Endometrium (tissue), 2 donors: ENCODE measurements at regions not wholly inside any gene's neighbourhood (a gene's known extent, or its start where the extent isn't known, plus 50 kb on each side); places are given as distances from the start of the nearest gene placed in this dataset.

Experiments
- FAIRE-seq: peaks from 2 replicates; lab custom pipeline; 2012; peaks lifted over from hg19 to GRCh38; lab: Jason Lieb, UNC
- donor health status: control.
- donor health status: control.

- FAIRE-seq: no peak
Observed at GRCh38 chr4:138078751-138079520, 163.2 kb downstream of the SLC7A11 start.

GRCh38 chr4:138078253-138078652 is 163.9 kb downstream of the SLC7A11 start:
- FAIRE-seq: no peak

GRCh38 chr4:138076561-138076960 is 165.6 kb downstream of the SLC7A11 start:
- no peak for FAIRE-seq

- no peak for FAIRE-seq
Observed at GRCh38 chr4:138070816-138071215, 171.3 kb downstream of the SLC7A11 start.

- FAIRE-seq: no peak
Observed at GRCh38 chr4:138063581-138063980, 178.6 kb downstream of the SLC7A11 start.

GRCh38 chr4:138062929-138063328 is 179.2 kb downstream of the SLC7A11 start:
- no peak for FAIRE-seq

GRCh38 chr4:138056541-138056940 is 185.6 kb downstream of the SLC7A11 start:
- FAIRE-seq: no peak

- FAIRE-seq: no peak
Observed at GRCh38 chr4:138055890-138056289, 186.3 kb downstream of the SLC7A11 start.

GRCh38 chr4:138053641-138054301 is 188.4 kb downstream of the SLC7A11 start:
- no peak for FAIRE-seq

GRCh38 chr4:138052806-138053632 is 189.1 kb downstream of the SLC7A11 start:
- FAIRE-seq: no peak

- FAIRE-seq: no peak
Observed at GRCh38 chr4:138051157-138051556, 191.0 kb downstream of the SLC7A11 start.

GRCh38 chr4:138050601-138051000 is 191.5 kb downstream of the SLC7A11 start:
- FAIRE-seq: no peak

- FAIRE-seq: no peak
Observed at GRCh38 chr4:138049355-138049754, 192.8 kb downstream of the SLC7A11 start.

GRCh38 chr4:138047290-138047689 is 194.9 kb downstream of the SLC7A11 start:
- FAIRE-seq: no peak

- no peak for FAIRE-seq
Observed at GRCh38 chr4:138045036-138045435, 197.1 kb downstream of the SLC7A11 start.

GRCh38 chr4:138039010-138039409 is 203.1 kb downstream of the SLC7A11 start:
- no peak for FAIRE-seq

- FAIRE-seq: no peak
Observed at GRCh38 chr4:138037696-138038095, 204.5 kb downstream of the SLC7A11 start.

- no peak for FAIRE-seq
Observed at GRCh38 chr4:138035781-138036258, 206.3 kb downstream of the SLC7A11 start.

GRCh38 chr4:138034871-138035270 is 207.3 kb downstream of the SLC7A11 start:
- no peak for FAIRE-seq

GRCh38 chr4:138032222-138032621 is 209.9 kb downstream of the SLC7A11 start:
- FAIRE-seq: no peak

- FAIRE-seq: no peak
Observed at GRCh38 chr4:138030375-138030774, 211.8 kb downstream of the SLC7A11 start.

- no peak for FAIRE-seq
Observed at GRCh38 chr4:138028923-138029322, 213.2 kb downstream of the SLC7A11 start.
